ENCODE measurements at regions not wholly inside any gene's neighbourhood (a gene's known extent, or its start where the extent isn't known, plus 50 kb on each side); places are given as distances from the start of the nearest gene placed in this dataset.
A peak's percentile ranks its signal among the peaks of the same experiment; 100 is the strongest.

GRCh38 chr5:28542987-28543386, 1504.6 kb upstream of the CDH9 start:
- peak; percentile 33 for DNase-seq

GRCh38 chr5:28523888-28524635, 1485.7 kb upstream of the CDH9 start:
- DNase-seq: no peak

GRCh38 chr5:28523416-28523815, 1485.0 kb upstream of the CDH9 start:
- no peak for DNase-seq

- no peak for DNase-seq
Measured at GRCh38 chr5:28517691-28518090, 1479.3 kb upstream of the CDH9 start.

GRCh38 chr5:28516722-28517121, 1478.3 kb upstream of the CDH9 start:
- no peak for DNase-seq

GRCh38 chr5:28512648-28513047, 1474.3 kb upstream of the CDH9 start:
- DNase-seq: no peak

- no peak for DNase-seq
Measured at GRCh38 chr5:28505121-28505520, 1466.7 kb upstream of the CDH9 start.

GRCh38 chr5:28500511-28500910, 1462.1 kb upstream of the CDH9 start:
- no peak for DNase-seq

- no peak for DNase-seq
Measured at GRCh38 chr5:28499766-28500290, 1461.4 kb upstream of the CDH9 start.

GRCh38 chr5:28495876-28496275, 1457.5 kb upstream of the CDH9 start:
- no peak for DNase-seq

GRCh38 chr5:28493456-28493855, 1455.1 kb upstream of the CDH9 start:
- no peak for DNase-seq

- no peak for DNase-seq
Measured at GRCh38 chr5:28488752-28489151, 1450.4 kb upstream of the CDH9 start.

- DNase-seq: no peak
Measured at GRCh38 chr5:28483327-28484025, 1445.1 kb upstream of the CDH9 start.

- DNase-seq: peak; percentile 31
Measured at GRCh38 chr5:28473531-28474107, 1435.2 kb upstream of the CDH9 start.

GRCh38 chr5:28468166-28468565, 1429.8 kb upstream of the CDH9 start:
- DNase-seq: peak; percentile 20

- DNase-seq: no peak
Measured at GRCh38 chr5:28463728-28464127, 1425.3 kb upstream of the CDH9 start.

GRCh38 chr5:28451483-28451882, 1413.1 kb upstream of the CDH9 start:
- DNase-seq: no peak

GRCh38 chr5:28450997-28451396, 1412.6 kb upstream of the CDH9 start:
- DNase-seq: no peak

GRCh38 chr5:28448791-28449190, 1410.4 kb upstream of the CDH9 start:
- DNase-seq: no peak

- DNase-seq: no peak
Measured at GRCh38 chr5:28430565-28431178, 1392.3 kb upstream of the CDH9 start.

GRCh38 chr5:28421141-28421540, 1382.8 kb upstream of the CDH9 start:
- DNase-seq: no peak

- DNase-seq: no peak
Measured at GRCh38 chr5:28415791-28416443, 1377.5 kb upstream of the CDH9 start.

- DNase-seq: no peak
Measured at GRCh38 chr5:28414619-28415018, 1376.2 kb upstream of the CDH9 start.
